Peyer's patch (tissue), 4 donors: ENCODE measurements at regions not wholly inside any gene's neighbourhood (a gene's known extent, or its start where the extent isn't known, plus 50 kb on each side); places are given as distances from the start of the nearest gene placed in this dataset.

Experiments used
- CTCF ChIP-seq, 6 experiments: fragments of 450-650 bp in 4 of 6; fragments of 200-600 bp in 2 of 6; sonication (generic) in 1 of 6; IDR thresholded peaks; one replicate each; pipeline ENCODE4 v1.5.1; 2017 to 2019; ENCODE audit warnings: antibody characterized with exemption in 6 of 6, mild to moderate bottlenecking in 3 of 6, moderate library complexity in 1 of 6
- POLR2A ChIP-seq, 2 donors: fragments of 450-650 bp; IDR thresholded peaks; one replicate each; pipeline ENCODE4 v1.5.1; 2017; ENCODE audit warnings: antibody characterized with exemption in 2 of 2, mild to moderate bottlenecking in 2 of 2, moderate library complexity in 2 of 2

DNA sequence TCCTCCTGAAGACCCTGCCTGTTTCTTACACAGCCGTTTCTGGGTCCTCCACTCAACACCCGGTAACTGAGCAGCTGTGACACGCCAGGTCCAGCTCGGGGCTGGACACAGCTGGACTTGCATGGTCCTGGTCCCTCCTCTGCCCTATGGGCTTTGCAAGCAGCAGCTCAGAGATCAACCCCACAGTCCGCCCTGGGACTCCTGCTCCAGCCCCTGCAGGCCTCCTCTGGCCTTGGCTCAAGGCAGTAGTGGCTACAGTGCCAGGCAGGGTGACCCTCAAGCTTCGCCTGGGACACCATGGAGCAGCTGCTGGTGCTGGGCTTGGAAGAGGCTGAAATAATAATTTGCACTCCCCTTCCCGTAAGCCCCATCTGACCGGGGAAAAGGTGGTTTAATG lies 66.1 kb upstream of the OLFM1 start:
- no peak for TF ChIP-seq CTCF (IDR thresholded peaks at IDR 0.05)
- TF ChIP-seq POLR2A (IDR thresholded peaks at IDR 0.05) = no peak
